ENCODE measurements at regions not wholly inside any gene's neighbourhood (a gene's known extent, or its start where the extent isn't known, plus 50 kb on each side); places are given as distances from the start of the nearest gene placed in this dataset.
A peak's percentile ranks its signal among the peaks of the same experiment; 100 is the strongest.

DNA sequence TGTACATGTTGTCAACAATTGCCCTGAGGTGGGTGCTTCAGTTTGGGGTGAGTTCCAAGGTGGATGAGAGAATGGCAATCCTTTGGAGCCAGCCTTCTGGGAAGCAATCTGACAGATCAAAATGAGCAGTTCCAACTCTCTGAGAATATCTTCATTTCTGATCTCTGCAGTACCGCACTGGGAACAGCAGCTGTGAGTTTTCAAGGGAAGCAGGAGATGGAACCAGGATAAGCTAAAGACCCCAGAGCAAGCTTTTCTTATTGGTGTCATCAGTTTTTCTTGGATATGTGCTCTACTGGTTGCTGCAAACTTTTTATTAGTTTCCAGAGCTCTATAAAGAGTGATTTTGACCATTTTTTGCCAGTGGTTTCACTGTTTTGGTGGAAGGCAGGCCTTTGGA lies 94.7 kb downstream of the KCNJ12 start:
- H4K5ac ChIP-seq (ENCODE audit: insufficient read length, low read depth, low read length) = no peak overlapping the region
- H3K4ac ChIP-seq (replicated peaks; ENCODE audit: insufficient read length, low read depth, low read length) = no peak overlapping the region
- no peak overlapping the region for H2BK20ac ChIP-seq (ENCODE audit: low read length)
- 100% methylated on average over 1 of the region's 1 CpG; no CpG with 5 or more reads in 1 of the 2 experiments for WGBS, 2 experiments (ENCODE audit: extremely low coverage in 1 of 2, insufficient coverage in 1 of 2, insufficient read length in 1 of 2, insufficient replicate concordance in 2 of 2, low coverage in 1 of 2, low lambda C conversion rate in 2 of 2, missing lambda C conversion rate in 1 of 2)
- H3K79me2 ChIP-seq (ENCODE audit: control insufficient read depth in 1 of 2, insufficient read depth in 2 of 2, low read length in 2 of 2) = no peaks in the 10 kb centered on the region
- POLR2A ChIA-PET (ENCODE audit: partially characterized antibody) = no interaction called here
- CTCF ChIA-PET (ENCODE audit: partially characterized antibody) = interaction anchor here (1.1 to 2.3 kb wide), 3 partner anchors 10 to 41 kb away, joined by 3 to 10 read pairs (median 4); no protein-coding TSS in a partner anchor
- no peak overlapping the region for H3K18ac ChIP-seq (ENCODE audit: extremely low read depth, low read length)
- no peaks in the 10 kb centered on the region for H3K27me3 ChIP-seq (replicated peaks in 1 of 4; ENCODE audit: control insufficient read depth in 3 of 4, extremely low read depth in 1 of 4, insufficient read depth in 3 of 4, low read length in 3 of 4)
- H3K4me2 ChIP-seq (ENCODE audit: insufficient read depth in 1 of 2, low read depth in 2 of 2, low read length in 2 of 2) = no peak overlapping the region
- H2BK120ac ChIP-seq (replicated peaks; ENCODE audit: low read depth, low read length) = no peak overlapping the region
- no peaks in the 10 kb centered on the region for H3K36me3 ChIP-seq (ENCODE audit: control insufficient read depth in 2 of 4, insufficient read depth in 4 of 4, low read length in 3 of 4)
- no peak overlapping the region for H3K27ac ChIP-seq (ENCODE audit: low read depth, low read length)
- H2BK15ac ChIP-seq (ENCODE audit: low read length) = no peak overlapping the region
- peaks cover 0 to 3% (median 0%) of the 10 kb centered on the region in 4 experiments; a peak in 1 of 7 replicates for H3K4me1 ChIP-seq (replicated peaks in 1 of 4; ENCODE audit: control insufficient read depth in 3 of 4, insufficient read depth in 4 of 4, low read length in 3 of 4)
- H3K9ac ChIP-seq (replicated peaks in 1 of 4; ENCODE audit: extremely low read depth in 1 of 4, low read depth in 3 of 4, low read length in 3 of 4) = no peak overlapping the region
- no peak overlapping the region for H2AK5ac ChIP-seq (ENCODE audit: low read depth, low read length)
- no peak overlapping the region for H3K56ac ChIP-seq (replicated peaks; ENCODE audit: insufficient read length, low read depth, low read length)
- H3K79me1 ChIP-seq (ENCODE audit: low read depth, low read length) = no peaks in the 10 kb centered on the region
- FAIRE-seq (no peak), DNase-seq (ENCODE audit: low read depth in 1 of 2, low spot score in 2 of 2) (peak in 1 of 2 experiments; percentile 24)
- H3K14ac ChIP-seq (ENCODE audit: insufficient read length) = no peak overlapping the region
- H3K9me3 ChIP-seq (ENCODE audit: insufficient read depth in 2 of 2, low read depth in 1 of 2, low read length in 1 of 2) = no peaks in the 10 kb centered on the region
- H3K23me2 ChIP-seq (ENCODE audit: low read depth, low read length) = no peaks in the 10 kb centered on the region
- no peak overlapping the region for H2BK5ac ChIP-seq (ENCODE audit: low read depth, low read length)
- no peak overlapping the region for H2BK12ac ChIP-seq (ENCODE audit: low read depth, low read length)
- no peak overlapping the region for H4K8ac ChIP-seq (ENCODE audit: extremely low read depth, insufficient read depth, low read length)
- H3K4me3 ChIP-seq (ENCODE audit: extremely low read depth in 1 of 4, insufficient read depth in 2 of 4, low read depth in 3 of 4, low read length in 4 of 4) = no peak overlapping the region
- no peak overlapping the region for H2AFZ ChIP-seq (ENCODE audit: low read length)
- H4K20me1 ChIP-seq (replicated peaks in 1 of 2; ENCODE audit: control insufficient read depth in 1 of 2, insufficient read depth in 2 of 2, low read length in 2 of 2) = no peaks in the 10 kb centered on the region
- no peak overlapping the region for H3K23ac ChIP-seq (ENCODE audit: insufficient read length)
- H4K91ac ChIP-seq (replicated peaks; ENCODE audit: insufficient read length, low read length) = no peak overlapping the region
- TF ChIP-seq CBX8 (IDR thresholded peaks at IDR 0.05; ENCODE audit: borderline replicate concordance, low read depth, low read length) (no peak), SAP30 (IDR thresholded peaks at IDR 0.05; ENCODE audit: insufficient read depth, insufficient replicate concordance, low read length) (no peak), POU5F1 (IDR thresholded peaks at IDR 0.05; ENCODE audit: low read depth, low read length) (no peak), RAD21 (IDR thresholded peaks at IDR 0.05 in 1 of 2, conservative IDR thresholded peaks at IDR 0.05 in 1 of 2; ENCODE audit: low read depth in 2 of 2, low read length in 2 of 2) (no peak), TCF12 (IDR thresholded peaks at IDR 0.05; ENCODE audit: low read depth, low read length) (no peak), RNF2 (IDR thresholded peaks at IDR 0.05; ENCODE audit: borderline replicate concordance, low read depth, low read length, missing control alignments, poor library complexity, severe bottlenecking) (no peak), CEBPB (IDR thresholded peaks at IDR 0.05; ENCODE audit: low read depth, low read length) (no peak), CBX5 (IDR thresholded peaks at IDR 0.05; ENCODE audit: low read depth, low read length) (no peak), YY1 (IDR thresholded peaks at IDR 0.05; ENCODE audit: low read depth, low read length) (no peak), BRCA1 (IDR thresholded peaks at IDR 0.05; ENCODE audit: low read depth, low read length) (no peak), SP1 (IDR thresholded peaks at IDR 0.05; ENCODE audit: low read depth, low read length) (no peak)
- TF ChIP-seq, protein P1, sequence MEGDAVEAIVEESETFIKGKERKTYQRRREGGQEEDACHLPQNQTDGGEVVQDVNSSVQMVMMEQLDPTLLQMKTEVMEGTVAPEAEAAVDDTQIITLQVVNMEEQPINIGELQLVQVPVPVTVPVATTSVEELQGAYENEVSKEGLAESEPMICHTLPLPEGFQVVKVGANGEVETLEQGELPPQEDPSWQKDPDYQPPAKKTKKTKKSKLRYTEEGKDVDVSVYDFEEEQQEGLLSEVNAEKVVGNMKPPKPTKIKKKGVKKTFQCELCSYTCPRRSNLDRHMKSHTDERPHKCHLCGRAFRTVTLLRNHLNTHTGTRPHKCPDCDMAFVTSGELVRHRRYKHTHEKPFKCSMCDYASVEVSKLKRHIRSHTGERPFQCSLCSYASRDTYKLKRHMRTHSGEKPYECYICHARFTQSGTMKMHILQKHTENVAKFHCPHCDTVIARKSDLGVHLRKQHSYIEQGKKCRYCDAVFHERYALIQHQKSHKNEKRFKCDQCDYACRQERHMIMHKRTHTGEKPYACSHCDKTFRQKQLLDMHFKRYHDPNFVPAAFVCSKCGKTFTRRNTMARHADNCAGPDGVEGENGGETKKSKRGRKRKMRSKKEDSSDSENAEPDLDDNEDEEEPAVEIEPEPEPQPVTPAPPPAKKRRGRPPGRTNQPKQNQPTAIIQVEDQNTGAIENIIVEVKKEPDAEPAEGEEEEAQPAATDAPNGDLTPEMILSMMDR (IDR thresholded peaks at IDR 0.05; ENCODE audit: control extremely low read depth in 1 of 3, insufficient read depth in 1 of 3, low read depth in 1 of 3, low read length in 3 of 3) = no peak
